Right forelimb (tissue), 1 donor: ENCODE measurements at regions not wholly inside any gene's neighbourhood (a gene's known extent, or its start where the extent isn't known, plus 50 kb on each side); places are given as distances from the start of the nearest gene placed in this dataset.
"Not testable (repeated sequence)": the region's sequence is repeated elsewhere in the genome, so short reads cannot be mapped to it uniquely, and the experiment has no call there.

Experiments used
- DNase-seq: peaks from one replicate; pipeline ENCODE4 v3.0.0-alpha.2; 2018

- DNase-seq, result no peak
Observed at GRCh38 chr3:20904671-20905070, 718.7 kb upstream of the SGO1 start.

- DNase-seq, result no peak
Observed at GRCh38 chr3:20898962-20899361, 713.0 kb upstream of the SGO1 start.

- DNase-seq, result no peak
Observed at GRCh38 chr3:20890111-20890519, 704.1 kb upstream of the SGO1 start.

- no peak for DNase-seq
Observed at GRCh38 chr3:20878691-20879090, 692.7 kb upstream of the SGO1 start.

GRCh38 chr3:20873235-20873634 lies 687.2 kb upstream of the SGO1 start:
- no peak for DNase-seq

GRCh38 chr3:20870106-20870899 lies 684.3 kb upstream of the SGO1 start:
- DNase-seq, result no peak

- no peak for DNase-seq
Observed at GRCh38 chr3:20865803-20866202, 679.8 kb upstream of the SGO1 start.

- no peak for DNase-seq
Observed at GRCh38 chr3:20861454-20861853, 675.4 kb upstream of the SGO1 start.

GRCh38 chr3:20857636-20858035 lies 671.6 kb upstream of the SGO1 start:
- no peak for DNase-seq

- no peak for DNase-seq
Observed at GRCh38 chr3:20853890-20854289, 667.9 kb upstream of the SGO1 start.

GRCh38 chr3:20852712-20853111 lies 666.7 kb upstream of the SGO1 start:
- DNase-seq, result no peak

GRCh38 chr3:20849975-20850374 lies 664.0 kb upstream of the SGO1 start:
- no peak for DNase-seq

GRCh38 chr3:20846832-20847231 lies 660.8 kb upstream of the SGO1 start:
- no peak for DNase-seq

GRCh38 chr3:20846066-20846465 lies 660.1 kb upstream of the SGO1 start:
- no peak for DNase-seq

- no peak for DNase-seq
Observed at GRCh38 chr3:20844851-20845250, 658.8 kb upstream of the SGO1 start.

- DNase-seq, result no peak
Observed at GRCh38 chr3:20842594-20843436, 656.8 kb upstream of the SGO1 start.

GRCh38 chr3:20842002-20842401 lies 656.0 kb upstream of the SGO1 start:
- DNase-seq, result no peak

- DNase-seq, result no peak
Observed at GRCh38 chr3:20837676-20838302, 651.8 kb upstream of the SGO1 start.

GRCh38 chr3:20836801-20837200 lies 650.8 kb upstream of the SGO1 start:
- DNase-seq, result no peak

- DNase-seq, result no peak
Observed at GRCh38 chr3:20832963-20833362, 647.0 kb upstream of the SGO1 start.

GRCh38 chr3:20822251-20822650 lies 636.2 kb upstream of the SGO1 start:
- DNase-seq, result no peak

GRCh38 chr3:20820872-20821271 lies 634.9 kb upstream of the SGO1 start:
- DNase-seq, result not testable (repeated sequence)

- DNase-seq, result no peak
Observed at GRCh38 chr3:20811631-20812030, 625.6 kb upstream of the SGO1 start.

GRCh38 chr3:20811006-20811405 lies 625.0 kb upstream of the SGO1 start:
- DNase-seq, result no peak
